B cell (primary cell): ENCODE measurements at regions not wholly inside any gene's neighbourhood (a gene's known extent, or its start where the extent isn't known, plus 50 kb on each side); places are given as distances from the start of the nearest gene placed in this dataset.

ENCODE experiments used
- ATAC-seq: fragments of 200-7000 bp; cut with Tn5 transposase; one replicate; pipeline ENCODE4 v1.10.0; 2021; ENCODE audit warnings: low read depth, mild to moderate bottlenecking, moderate number of reproducible peaks, moderate library complexity
- CTCF ChIA-PET: fragments of 350-600 bp; sonication (Branson Sonifier 250); formaldehyde crosslinking; loops from one replicate; lab custom pipeline; 2021; ENCODE audit warnings: antibody characterized with exemption, inconsistent platforms; lab: Charles Lee
- POLR2A ChIA-PET: fragments of 350-600 bp; sonication (Branson Sonifier 250); formaldehyde crosslinking; loops from one replicate; lab custom pipeline; 2021; ENCODE audit warnings: antibody characterized with exemption; lab: Charles Lee
- DNase-seq: peaks from one replicate; pipeline ENCODE4 v3.0.0; 2013
- H2AFZ ChIP-seq: 2 replicates; pipeline ENCODE4 v1.6.1; 2012; ENCODE audit warnings: mild to moderate bottlenecking, low read depth, low read length; ENCODE audit not compliant: insufficient read depth, poor library complexity, severe bottlenecking
- H3K27ac ChIP-seq, 2 donors: 1 replicate in 1 of 2; 2 replicates in 1 of 2; pipeline ENCODE4 v1.5.1; 2012 to 2013; ENCODE audit warnings: low read length in 2 of 2, mild to moderate bottlenecking in 2 of 2, moderate library complexity in 1 of 2
- H3K27me3 ChIP-seq, 4 experiments: fragments of 200-600 bp in 1 of 4; sonication (generic) in 1 of 4; replicated peaks in 1 of 4; 1 replicate in 2 of 4; 2 replicates in 2 of 4; pipeline versions ENCODE4 v1.6.1 to v1.7.0; 2013 to 2016; ENCODE audit warnings: low read length in 3 of 4, mild to moderate bottlenecking in 2 of 4, mixed read lengths in 1 of 4, moderate library complexity in 1 of 4; ENCODE audit not compliant: insufficient read depth in 4 of 4, control insufficient read depth in 3 of 4; ENCODE audit errors: control extremely low read depth in 1 of 4
- H3K36me3 ChIP-seq, 2 experiments: replicated peaks in 1 of 2; 1 replicate in 1 of 2; 2 replicates in 1 of 2; pipeline versions ENCODE4 v1.6.1 to v1.7.1; 2013; ENCODE audit warnings: low read length in 1 of 2; ENCODE audit not compliant: insufficient read depth in 2 of 2, control insufficient read depth in 1 of 2; ENCODE audit errors: control extremely low read depth in 1 of 2, extremely low read depth in 1 of 2
- H3K4me1 ChIP-seq, 2 donors: fragments of 200-600 bp in 1 of 2; sonication (generic) in 1 of 2; 1 replicate in 1 of 2; 2 replicates in 1 of 2; pipeline versions ENCODE4 v1.5.1 to v1.6.1; 2013 to 2017; ENCODE audit warnings: low read length in 2 of 2; ENCODE audit not compliant: control insufficient read depth in 2 of 2, insufficient read depth in 2 of 2
- H3K4me2 ChIP-seq: replicated peaks from 2 replicates; pipeline ENCODE3; 2012; ENCODE audit warnings: mild to moderate bottlenecking, low read depth, low read length; ENCODE audit not compliant: poor library complexity, severe bottlenecking
- H3K4me3 ChIP-seq, 5 experiments: fragments of 200-600 bp in 1 of 5; sonication (generic) in 1 of 5; 1 replicate in 3 of 5; 2 replicates in 2 of 5; pipeline versions ENCODE4 v1.5.1 to v1.7.0; 2011 to 2016; ENCODE audit warnings: low read length in 4 of 5, mild to moderate bottlenecking in 4 of 5, low read depth in 2 of 5, control low read depth in 1 of 5, moderate library complexity in 1 of 5; ENCODE audit not compliant: insufficient read depth in 1 of 5; ENCODE audit errors: control extremely low read depth in 1 of 5, extremely low read depth in 1 of 5
- H3K79me2 ChIP-seq: fragments of 200-600 bp; sonication (generic); one replicate; pipeline ENCODE4 v1.6.0; 2016; ENCODE audit warnings: low read length; ENCODE audit not compliant: control insufficient read depth, insufficient read depth
- H3K9ac ChIP-seq: fragments of 200-600 bp; sonication (generic); 2 replicates; pipeline ENCODE4 v1.6.1; 2017; ENCODE audit warnings: mild to moderate bottlenecking, low read length, moderate library complexity
- H3K9me3 ChIP-seq, 3 donors: one replicate each; pipeline versions ENCODE4 v1.6.1 to v1.7.1; 2013; ENCODE audit warnings: low read length in 2 of 3; ENCODE audit not compliant: control insufficient read depth in 2 of 3, insufficient read depth in 1 of 3; ENCODE audit errors: control extremely low read depth in 1 of 3
- H4K20me1 ChIP-seq: 2 replicates; pipeline ENCODE4 v1.6.0; 2012; ENCODE audit warnings: mild to moderate bottlenecking, low read length; ENCODE audit not compliant: insufficient read depth, control insufficient read depth, poor library complexity, severe bottlenecking
- H3K27ac Mint-ChIP-seq: one replicate; pipeline ENCODE4 v1.8.0; 2021; ENCODE audit warnings: mixed read lengths
- H3K27me3 Mint-ChIP-seq: one replicate; pipeline ENCODE4 v1.8.0; 2021; ENCODE audit warnings: mixed read lengths
- H3K4me1 Mint-ChIP-seq: one replicate; pipeline ENCODE4 v1.8.0; 2021; ENCODE audit warnings: mixed read lengths
- H3K4me3 Mint-ChIP-seq: one replicate; pipeline ENCODE4 v1.8.0; 2021; ENCODE audit warnings: mixed read lengths
- H3K9me3 Mint-ChIP-seq: one replicate; pipeline ENCODE4 v1.8.0; 2022; ENCODE audit warnings: mixed read lengths; ENCODE audit not compliant: insufficient read depth
- CTCF ChIP-seq: fragments of 200-600 bp; IDR thresholded peaks from one replicate; pipeline ENCODE4 v1.8.0; 2022; ENCODE audit warnings: antibody characterized with exemption, mild to moderate bottlenecking
- EZH2 ChIP-seq: IDR thresholded peaks from 2 replicates; pipeline ENCODE4 v1.6.1; 2012; ENCODE audit warnings: borderline replicate concordance, low read depth, mild to moderate bottlenecking, moderate library complexity, low read length; ENCODE audit not compliant: insufficient read depth, poor library complexity, severe bottlenecking
- WGBS: methylation state at CpG from one replicate; pipeline ENCODE4 v1.1.5; 2013; ENCODE audit warnings: missing lambda C conversion rate; ENCODE audit not compliant: insufficient coverage; 5-methylcytosine and 5-hydroxymethylcytosine counted together
- intact Hi-C: fragments of 100-400 bp; cut with micrococcal nuclease; formaldehyde crosslinking; loops from one replicate; pipeline ENCODE4 v1.10.0; 2022

GRCh38 chr1:148264374-148265276, 112.5 kb upstream of the NBPF11 start:
- Mint-ChIP-seq H3K4me3 (peak overlapping the region; percentile 99), H3K9me3 (no peaks in the 10 kb centered on the region), H3K4me1 (peaks cover 14% of the 10 kb centered on the region), H3K27me3 (no peaks in the 10 kb centered on the region), H3K27ac (peak overlapping the region; percentile 99)
- DNase-seq (no peak), ATAC-seq (no peak)
- H3K27me3 ChIP-seq, result peaks cover 0 to 2% (median 0%) of the 10 kb centered on the region in 4 experiments
- peak overlapping the region in 4 of 5 experiments; percentile 52 to 69 (median 62) for H3K4me3 ChIP-seq
- WGBS, result 78% methylated on average over 25 of the region's 29 CpGs
- peak overlapping the region; percentile 92 for H3K4me2 ChIP-seq
- no peaks in the 10 kb centered on the region for H3K36me3 ChIP-seq
- intact Hi-C loops, result loop anchor here (5.0 kb wide), 1 partner anchor 53 kb away; no protein-coding TSS in a partner anchor
- H2AFZ ChIP-seq, result peak overlapping the region; percentile 87
- CTCF ChIA-PET, result no interaction called here
- no peak overlapping the region for H3K27ac ChIP-seq
- H4K20me1 ChIP-seq, result no peaks in the 10 kb centered on the region
- POLR2A ChIA-PET, result no interaction called here
- H3K79me2 ChIP-seq, result no peaks in the 10 kb centered on the region
- peaks cover 4 to 7% of the 10 kb centered on the region in 2 donors for H3K4me1 ChIP-seq
- peak overlapping the region; percentile 86 for H3K9ac ChIP-seq
- H3K9me3 ChIP-seq, result no peaks in the 10 kb centered on the region
- no peak for TF ChIP-seq EZH2
- TF ChIP-seq CTCF, result no peak

GRCh38 chr1:148263906-148264255, 111.8 kb upstream of the NBPF11 start:
- 16% methylated on average over 9 of the region's 17 CpGs for WGBS
- peaks cover 0 to 2% (median 0%) of the 10 kb centered on the region in 4 experiments for H3K27me3 ChIP-seq
- Mint-ChIP-seq H3K4me3 (peak overlapping the region; percentile 99), H3K4me1 (peaks cover 14% of the 10 kb centered on the region), H3K9me3 (no peaks in the 10 kb centered on the region), H3K27ac (peak overlapping the region; percentile 99), H3K27me3 (no peaks in the 10 kb centered on the region)
- peak overlapping the region; percentile 86 for H3K9ac ChIP-seq
- H3K79me2 ChIP-seq, result no peaks in the 10 kb centered on the region
- peak overlapping the region; percentile 92 for H3K4me2 ChIP-seq
- CTCF ChIA-PET, result interaction anchor here (0.9 to 1.1 kb wide), 2 partner anchors 55 to 83 kb away, joined by 3 read pairs; no protein-coding TSS in a partner anchor
- peak overlapping the region; percentile 75 to 86 for H3K27ac ChIP-seq
- H3K9me3 ChIP-seq, result no peaks in the 10 kb centered on the region
- intact Hi-C loops, result loop anchor here (1.0 to 5.0 kb wide), 2 partner anchors 53 to 70 kb away; no protein-coding TSS in a partner anchor
- POLR2A ChIA-PET, result interaction anchor here (0.7 to 1.0 kb wide), 3 partner anchors 40 to 70 kb away, joined by 3 to 8 read pairs (median 5); no protein-coding TSS in a partner anchor
- no peaks in the 10 kb centered on the region for H4K20me1 ChIP-seq
- peaks cover 4 to 7% of the 10 kb centered on the region in 2 donors for H3K4me1 ChIP-seq
- peak overlapping the region; percentile 52 to 85 (median 62) for H3K4me3 ChIP-seq
- H2AFZ ChIP-seq, result peak overlapping the region; percentile 87
- ATAC-seq, result peak; percentile 9
- no peak for DNase-seq
- TF ChIP-seq CTCF, result no peak
- TF ChIP-seq EZH2, result no peak
- H3K36me3 ChIP-seq, result no peaks in the 10 kb centered on the region
